Glomerular visceral epithelial cell (primary cell): ENCODE measurements at regions not wholly inside any gene's neighbourhood (a gene's known extent, or its start where the extent isn't known, plus 50 kb on each side); places are given as distances from the start of the nearest gene placed in this dataset.
"Not testable (repeated sequence)": the region's sequence is repeated elsewhere in the genome, so short reads cannot be mapped to it uniquely, and the experiment has no call there.

Experiments used
- DNase-seq: peaks from one replicate; pipeline ENCODE4 v3.0.0-alpha.2; 2016; ENCODE audit errors: extremely low spot score

DNA sequence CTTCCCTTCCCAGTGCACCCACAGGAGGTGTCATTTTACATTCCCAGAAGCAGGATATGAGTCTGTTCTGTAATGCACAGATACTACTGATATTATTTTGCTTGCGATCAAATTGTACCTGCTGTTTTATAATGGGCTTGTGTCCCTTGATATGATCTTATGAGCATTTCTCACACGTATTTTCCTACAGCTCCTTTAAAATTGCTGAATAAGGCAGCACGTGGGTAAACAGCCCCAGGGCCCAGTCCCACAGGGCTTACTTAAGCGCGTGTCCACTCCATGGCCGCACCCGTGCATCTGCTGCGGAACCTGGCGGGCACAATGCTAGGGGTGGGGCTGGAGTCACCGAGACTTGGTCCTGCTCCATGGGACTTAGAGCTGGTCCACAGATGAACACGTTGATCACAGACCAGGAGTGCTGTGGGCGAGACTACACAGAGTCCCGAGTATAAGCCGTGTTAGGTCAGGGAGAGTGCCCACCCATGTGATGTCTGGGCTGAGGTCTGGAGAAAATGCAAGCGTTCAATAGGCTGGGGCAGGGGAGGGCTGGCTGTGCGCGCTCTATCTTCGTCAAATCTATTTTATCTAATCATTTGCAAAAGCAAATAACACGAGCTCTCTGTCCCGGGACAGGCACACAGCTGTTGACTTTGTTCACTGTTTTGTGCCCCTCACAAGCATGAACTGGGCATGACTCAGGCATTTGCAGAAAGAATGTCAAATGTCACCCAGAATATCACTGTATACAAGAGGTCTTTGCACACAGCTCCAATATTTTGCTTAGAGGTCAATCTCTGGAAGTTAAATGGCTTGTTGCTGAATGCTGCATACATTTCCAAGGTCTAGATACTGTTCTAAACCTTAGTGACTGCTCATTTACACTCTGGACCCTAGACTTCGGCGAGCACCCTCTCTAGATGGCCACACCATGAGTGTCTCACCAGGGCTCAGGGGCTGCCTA lies 119.3 kb downstream of the CRYAA start:
- no peak for DNase-seq

DNA sequence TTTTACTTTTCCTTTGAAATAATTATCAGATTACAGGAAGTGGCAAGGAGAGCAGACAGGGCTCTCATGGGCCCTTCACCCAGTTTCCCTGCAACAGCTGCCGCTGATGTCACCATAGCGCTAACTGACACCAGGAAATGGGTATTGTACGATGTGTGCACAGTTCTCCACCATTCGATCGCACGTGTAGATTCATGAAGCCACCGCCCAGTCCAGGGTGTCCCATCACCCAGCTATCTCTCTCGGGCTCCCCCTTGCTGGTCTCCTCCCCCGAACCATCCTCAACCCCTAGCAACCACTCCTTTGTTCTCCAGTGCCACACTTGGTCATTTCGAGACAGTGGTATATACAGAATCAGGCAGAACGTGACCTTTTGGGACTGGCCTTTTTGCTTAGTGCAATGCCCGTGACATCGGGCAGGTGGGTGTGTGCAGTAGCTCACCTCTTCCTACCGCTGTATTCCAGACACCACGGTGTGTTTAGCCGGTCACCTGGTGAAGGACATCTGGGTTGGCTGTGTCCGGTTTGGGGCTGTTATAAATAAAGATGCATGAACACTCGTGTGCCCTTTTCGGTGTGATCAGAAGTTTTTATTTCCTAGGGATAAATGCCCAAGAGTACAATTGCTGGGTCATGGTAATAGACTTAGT lies 118.4 kb downstream of the CRYAA start:
- no peak for DNase-seq

DNA sequence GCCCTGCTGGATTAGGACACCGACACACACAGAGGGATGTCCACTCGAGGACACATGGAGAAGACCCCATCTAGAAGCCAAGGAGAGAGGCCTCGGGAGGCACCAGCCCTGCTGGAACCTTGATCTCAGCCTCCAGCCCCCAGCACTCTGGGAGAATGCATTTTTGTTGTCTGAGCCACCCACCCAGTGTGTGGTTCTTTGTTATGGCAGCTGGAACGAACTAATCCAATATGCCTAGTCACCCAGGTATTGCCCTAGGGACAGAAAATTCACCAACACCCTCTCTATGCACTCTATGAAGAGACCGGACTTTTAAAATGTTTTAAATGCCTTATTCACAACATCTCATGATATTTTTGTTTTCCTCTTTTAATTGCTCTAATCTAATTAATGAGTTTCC lies 117.4 kb downstream of the CRYAA start:
- no peak for DNase-seq

DNA sequence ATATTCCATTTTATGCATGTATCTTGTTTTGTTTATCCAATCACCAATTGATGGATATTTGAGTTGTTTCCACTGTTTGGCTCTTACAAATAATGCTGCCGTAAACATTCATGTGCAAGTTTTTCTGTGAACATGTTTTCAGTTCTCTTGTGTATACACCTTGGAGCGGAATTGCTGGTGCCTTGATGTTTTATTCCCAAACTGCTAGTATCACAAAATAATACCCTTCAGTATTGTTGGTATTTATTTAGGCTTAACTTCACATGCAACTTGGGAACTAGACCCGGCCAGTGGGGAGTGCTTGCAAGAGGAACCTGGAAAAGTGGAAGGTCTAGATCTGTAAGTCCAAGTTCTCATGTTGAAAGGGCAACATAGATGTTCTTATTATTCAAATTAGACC lies 115.9 kb downstream of the CRYAA start:
- DNase-seq = no peak

DNA sequence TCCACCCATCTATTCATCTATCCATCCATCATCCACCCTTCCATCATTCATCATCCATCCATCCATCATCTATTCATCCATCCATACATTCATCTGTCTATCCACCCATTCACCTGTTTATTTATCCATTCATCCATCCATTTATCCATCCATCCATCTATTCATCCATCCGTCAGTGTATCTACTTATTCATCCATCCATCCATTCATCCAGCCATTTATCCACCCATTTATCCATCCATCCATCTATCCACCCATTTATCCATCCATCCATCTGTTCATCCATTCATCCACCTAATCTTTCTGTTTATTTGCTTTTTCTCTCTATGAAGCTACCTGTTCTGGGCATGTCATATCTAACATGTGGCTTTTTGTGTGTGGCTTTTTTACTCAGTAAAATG lies 115.4 kb downstream of the CRYAA start:
- DNase-seq = no peak

DNA sequence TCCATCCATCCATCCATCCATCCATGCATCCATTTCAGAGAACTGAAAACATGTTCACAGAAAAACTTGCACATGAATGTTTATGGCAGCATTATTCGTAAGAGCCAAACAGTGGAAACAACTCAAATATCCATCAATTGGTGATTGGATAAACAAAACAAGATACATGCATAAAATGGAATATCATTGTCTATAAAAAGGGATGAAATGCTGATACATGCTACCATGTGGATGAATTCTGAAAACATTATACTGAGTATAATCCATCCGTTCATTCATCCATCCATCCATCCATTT lies 115.1 kb downstream of the CRYAA start:
- DNase-seq = not testable (repeated sequence)

DNA sequence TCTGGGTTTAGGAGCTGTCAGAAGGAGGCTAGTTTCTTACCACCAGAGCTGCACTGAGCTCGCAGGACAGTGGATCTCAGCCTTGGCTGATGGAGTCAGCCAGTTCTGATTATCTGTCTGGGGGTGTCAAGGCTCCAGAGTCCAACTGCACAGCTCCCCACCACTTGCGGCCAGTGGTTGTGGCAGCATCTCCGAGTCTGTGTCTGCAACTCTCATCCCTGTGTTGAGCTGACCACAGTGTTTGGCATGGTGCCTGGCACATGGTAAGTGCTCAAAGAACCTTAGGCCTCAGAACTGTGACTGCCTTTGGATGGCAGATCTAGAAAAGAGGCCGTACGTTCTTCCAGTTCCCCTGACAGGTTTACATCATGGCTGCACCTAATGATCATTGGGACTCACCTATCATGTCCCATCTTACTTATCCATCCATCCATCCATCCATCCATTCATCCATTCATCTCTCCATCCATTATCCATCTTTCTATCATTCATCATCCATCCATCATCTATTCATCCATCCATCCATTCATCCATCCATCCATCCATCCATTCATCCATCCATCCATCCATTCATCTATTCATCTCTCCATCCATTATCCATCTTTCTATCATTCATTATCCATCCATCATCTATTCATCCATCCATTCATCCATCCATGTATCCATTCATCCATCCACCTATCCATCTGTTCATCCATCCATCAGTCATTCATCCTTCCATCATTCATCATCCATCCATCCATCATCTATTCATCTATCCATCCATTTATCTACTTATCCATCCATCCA lies 114.5 kb downstream of the CRYAA start:
- DNase-seq = no peak

DNA sequence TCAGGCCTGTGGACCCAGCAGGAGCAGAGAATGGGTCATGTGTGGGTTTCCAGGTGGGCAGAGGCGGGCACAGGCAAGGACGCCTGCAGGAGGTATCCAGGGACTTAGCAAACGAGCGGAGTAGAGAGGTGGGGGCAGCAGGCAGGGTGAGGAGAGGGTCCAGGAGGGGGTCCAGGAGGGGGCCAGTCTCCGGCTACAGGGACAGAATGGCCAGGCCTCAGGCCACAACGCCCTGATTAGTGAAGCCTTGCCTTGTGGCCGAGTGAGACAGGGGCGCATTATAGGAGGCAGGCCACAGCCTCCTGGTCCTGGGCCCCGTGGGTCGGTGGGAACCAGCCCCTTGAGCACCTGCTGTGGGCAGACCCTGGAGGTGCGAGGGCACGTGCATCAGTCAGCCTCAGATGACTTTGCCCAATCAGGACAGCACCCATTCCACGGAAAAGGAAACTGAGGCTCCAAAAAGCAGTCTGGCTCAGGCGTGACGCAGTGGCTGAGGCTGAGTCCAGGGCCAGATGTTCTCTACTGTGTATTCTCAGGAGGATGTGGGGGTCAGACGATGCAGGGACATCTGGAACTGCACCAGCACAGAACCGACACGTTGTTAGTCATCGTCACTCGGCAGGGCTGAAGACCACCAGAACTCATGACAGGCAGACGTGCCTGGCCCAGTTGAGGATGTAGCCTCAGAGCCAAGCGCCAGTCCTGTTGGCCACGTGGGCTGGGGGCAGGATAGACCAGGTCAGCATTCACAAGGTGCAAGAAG lies 113.7 kb downstream of the CRYAA start:
- no peak for DNase-seq

DNA sequence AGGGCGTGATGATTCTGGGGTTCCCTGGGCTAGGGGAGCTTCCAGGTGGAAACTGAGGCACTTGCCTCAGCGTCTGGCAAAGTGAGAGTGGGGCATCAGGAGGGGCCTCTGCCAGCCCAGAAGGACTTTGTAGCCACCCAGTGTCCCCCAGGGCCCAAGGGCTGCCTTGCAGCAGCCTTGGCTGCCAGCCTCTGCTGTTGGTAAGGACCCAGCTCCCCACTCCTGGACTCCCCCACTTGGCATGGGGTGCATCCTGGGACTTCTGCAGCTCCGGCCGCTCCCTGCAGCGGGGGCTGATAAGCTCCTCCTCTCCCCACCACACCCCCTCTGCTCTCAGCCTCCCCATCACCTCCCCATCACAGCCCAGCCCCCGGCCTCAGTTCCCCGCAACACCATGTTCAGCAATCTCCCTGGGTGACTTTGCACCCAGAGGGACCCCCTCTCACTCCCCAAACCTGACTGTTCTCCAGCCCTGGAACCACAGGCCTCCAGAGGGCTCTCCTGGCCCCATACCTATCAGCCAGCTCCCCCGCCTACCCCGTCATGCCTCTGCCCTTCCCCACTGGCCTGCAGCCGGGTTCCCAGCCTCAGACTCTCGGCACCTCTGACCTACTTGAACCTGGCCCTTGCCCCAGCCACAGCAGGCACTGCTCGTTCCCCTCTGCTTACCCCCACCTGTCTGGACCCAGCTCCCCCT lies 113.0 kb downstream of the CRYAA start:
- DNase-seq = no peak

DNA sequence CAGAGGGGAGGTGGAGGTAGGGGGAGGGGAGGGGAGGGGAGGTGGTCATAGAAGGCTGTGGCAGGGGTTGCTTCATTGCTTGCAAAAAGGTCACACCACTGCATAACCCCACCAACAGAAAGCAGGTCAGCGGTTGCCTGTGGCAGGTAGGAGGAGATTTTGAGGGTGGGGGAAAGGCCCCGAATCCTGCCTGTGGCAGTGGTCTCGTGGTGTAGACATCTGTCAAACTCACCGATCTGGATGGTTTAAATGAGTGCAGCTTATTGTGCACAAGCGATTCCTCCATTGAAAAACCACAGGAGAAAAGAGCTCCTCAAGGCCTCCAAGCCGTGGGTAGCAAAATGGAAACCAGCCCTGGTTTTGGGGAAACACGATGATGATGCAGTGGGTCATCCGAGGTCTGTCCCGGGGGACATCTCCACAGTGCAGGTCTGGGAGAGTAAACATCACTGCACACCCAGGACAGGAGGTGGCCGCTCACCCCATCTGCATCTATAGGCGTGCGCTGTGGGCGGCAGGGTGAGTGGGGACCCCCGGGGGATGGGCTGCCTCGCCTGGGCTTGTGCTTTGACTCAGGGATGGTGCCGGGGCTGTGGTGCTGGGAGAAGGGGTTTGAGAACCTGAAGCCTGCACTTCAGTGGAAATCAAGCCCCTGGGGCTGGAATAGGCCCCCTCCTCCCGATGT lies 112.3 kb downstream of the CRYAA start:
- DNase-seq = no peak

DNA sequence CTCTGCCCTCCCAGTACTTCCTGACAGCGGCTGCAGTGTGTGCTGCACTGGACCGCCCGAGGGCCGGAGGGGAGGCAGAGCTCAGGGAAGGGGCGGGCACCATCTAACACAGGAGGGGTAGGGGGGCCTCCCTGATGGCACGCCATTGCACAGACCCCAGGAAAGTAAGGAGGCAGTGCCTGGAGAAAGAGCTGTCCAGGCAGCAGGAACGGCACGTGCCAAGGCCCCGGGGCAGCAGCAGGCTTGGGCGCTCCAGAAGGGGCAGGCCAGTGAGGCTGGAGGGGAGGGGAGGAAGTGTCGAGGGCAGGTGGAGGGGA lies 110.7 kb downstream of the CRYAA start:
- no peak for DNase-seq

DNA sequence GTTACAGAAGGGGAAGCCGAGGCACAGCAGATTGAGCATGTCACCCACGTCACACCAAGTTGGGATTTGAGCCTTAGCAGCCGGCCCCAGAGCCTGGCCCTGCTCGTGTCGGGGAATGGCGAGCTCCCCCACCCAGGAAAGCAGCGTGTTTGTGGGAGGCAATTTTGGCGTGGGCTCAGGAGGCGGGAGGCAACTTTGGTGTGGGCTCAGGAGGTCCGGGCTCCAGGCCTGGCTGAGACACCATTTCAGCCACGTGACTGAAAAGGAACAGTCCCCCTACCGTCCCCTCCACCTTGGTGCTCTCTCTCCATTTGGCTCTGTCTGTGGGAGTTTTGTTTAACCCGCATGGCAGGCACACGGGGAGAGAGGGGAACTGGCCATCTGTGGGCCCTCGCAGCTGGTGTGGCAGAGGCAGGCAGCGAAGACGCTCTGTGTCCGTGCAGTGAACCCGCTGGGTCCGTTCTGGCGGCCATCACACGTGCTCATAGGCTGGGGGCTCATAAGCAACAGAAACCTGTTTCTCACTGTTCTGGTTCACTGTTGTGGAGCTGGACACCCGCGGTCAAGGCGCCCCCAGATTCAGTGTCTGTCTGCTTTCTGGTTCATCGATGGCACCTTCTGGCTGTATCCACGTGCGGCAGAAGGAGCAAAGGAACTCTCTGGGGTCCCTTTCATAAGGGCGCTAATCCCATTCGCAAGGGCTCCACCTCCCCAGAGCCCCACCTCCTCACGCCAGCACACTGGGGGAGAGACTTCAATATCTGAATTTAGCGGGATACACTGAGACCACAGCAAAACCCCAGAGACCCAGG lies 110.2 kb downstream of the CRYAA start:
- no peak for DNase-seq

DNA sequence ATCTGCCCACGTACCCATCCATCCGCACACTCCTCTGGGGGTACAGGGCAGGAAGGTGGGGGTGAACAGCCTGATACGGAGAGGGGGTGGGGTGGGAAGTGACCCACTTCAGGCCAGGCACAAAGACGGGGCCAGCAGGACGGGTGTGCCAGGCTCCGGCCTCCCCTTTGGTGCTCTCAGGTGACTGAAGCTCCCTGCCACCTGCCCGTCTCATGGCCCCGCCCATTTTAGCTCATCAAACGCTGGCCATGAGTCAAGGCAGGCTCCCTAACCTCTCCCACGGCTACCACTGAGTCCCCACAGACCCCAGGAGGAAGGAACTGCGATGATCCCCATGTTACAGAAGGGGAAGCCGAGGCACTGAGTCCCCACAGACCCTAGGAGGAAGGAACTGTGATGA lies 109.6 kb downstream of the CRYAA start:
- no peak for DNase-seq

DNA sequence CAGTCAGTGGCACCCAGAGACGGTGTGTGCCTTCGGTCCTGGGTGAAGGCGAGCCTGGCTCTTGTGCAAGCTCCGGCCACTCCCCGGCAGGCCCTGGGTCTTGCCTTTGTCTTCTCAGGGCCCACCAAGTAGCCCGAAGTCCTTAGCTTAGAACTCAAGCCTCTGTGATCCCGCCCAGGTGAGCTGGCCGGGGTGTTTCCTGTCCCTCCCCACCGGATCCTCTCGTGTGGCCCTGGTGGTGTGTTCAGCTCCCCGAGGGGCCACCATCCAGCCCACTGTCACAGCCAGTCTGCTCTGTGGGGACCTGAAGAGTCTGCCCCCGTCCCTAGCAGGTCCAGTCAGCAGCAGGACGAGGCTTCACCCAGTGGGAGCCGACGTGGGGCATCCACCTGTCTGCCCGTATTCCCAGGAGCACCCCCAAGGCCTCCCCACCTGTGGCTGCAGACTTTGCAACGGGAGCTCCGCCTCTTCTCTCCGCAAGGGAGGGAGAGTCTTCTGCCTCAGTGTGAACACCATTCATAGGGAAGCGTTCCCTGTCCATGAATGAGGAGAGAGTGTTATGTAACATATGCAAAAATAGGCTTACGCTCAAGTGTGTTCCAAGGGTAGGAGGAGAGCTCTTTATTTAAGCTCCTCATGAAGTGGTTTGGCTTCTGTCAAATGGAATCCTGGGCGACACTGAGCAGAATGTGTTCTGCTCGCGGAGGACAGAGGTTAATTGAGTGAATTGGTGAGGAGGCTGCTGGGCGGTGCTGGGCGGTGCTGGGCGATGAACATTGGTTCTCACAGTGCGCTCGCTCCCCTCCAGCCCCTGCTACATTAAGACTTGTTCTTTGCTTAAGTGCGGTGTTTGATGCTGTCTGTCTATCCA lies 108.9 kb downstream of the CRYAA start:
- no peak for DNase-seq

DNA sequence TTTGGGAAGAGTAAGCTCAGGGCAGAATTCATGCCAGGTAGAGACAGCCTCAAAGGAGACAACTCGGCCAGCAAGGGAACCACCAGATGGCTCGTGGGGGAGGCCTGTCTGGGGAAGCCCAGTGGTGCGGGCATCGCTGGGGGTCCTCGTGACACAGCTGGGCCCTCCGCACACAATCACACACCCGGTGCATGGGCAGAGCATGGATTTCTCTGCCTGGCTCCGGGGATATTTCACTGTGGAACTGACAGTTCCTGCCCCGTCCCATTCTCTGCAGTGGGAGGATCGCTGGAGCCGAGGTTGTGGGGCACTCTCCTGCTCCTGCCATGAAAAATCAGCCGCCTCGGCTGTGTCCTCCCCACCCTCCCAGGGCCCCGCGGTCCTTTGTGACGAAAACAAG lies 108.0 kb downstream of the CRYAA start:
- DNase-seq = no peak

DNA sequence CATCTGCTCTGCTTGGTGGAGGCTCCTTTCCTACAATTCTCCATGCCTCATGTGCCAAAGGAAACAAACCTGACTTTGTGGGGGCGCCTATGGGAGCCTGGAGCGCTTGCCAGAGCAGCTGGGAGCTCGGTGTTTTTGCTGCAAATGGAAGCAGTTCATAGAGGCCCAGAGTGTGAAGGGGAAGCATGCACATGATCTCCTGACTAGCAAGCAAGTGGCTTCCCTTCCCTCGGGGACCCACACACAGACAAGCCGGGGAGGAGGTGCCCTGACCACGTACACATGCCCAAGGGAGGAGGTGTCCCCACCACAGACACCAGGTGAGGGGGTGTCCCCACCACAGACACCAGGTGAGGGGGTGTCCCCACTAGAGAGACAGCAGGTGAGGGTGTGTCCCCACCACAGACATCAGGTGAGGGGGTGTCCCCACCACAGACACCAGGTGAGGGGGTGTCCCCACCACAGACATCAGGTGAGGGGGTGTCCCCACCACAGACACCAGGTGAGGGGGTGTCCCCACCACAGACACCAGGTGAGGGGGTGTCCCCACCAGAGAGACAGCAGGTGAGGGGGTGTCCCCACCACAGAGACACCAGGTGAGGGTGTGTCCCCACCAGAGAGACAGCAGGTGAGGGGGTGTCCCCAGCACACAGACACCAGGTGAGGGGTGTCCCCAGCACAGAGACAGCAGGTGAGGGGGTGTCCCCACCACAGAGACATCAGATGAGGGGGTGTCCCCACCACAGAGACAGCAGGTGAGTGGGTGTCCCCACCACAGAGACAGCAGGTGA lies 106.8 kb downstream of the CRYAA start:
- no peak for DNase-seq

DNA sequence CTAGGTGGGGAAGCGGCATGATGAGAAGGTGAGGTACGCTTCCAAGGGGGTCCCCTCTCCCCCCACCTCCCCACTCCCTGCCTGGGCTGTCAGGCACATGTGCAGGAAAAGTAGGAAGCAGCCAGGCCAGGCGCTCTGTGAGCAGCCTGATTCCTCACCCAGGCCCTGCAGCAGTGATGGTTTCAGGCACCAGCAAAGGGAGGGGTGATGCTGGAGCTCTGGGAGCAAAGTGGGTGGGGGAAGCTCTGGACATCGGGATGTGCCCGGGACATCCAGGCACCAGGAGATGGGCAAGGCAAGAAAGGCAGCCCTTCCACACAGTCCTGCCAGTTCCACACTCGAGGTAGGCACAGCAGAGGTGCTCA lies 106.1 kb downstream of the CRYAA start:
- DNase-seq = no peak
